Dedifferentiated amniotic fluid mesenchymal stem cell (primary cell): ENCODE measurements at regions not wholly inside any gene's neighbourhood (a gene's known extent, or its start where the extent isn't known, plus 50 kb on each side); places are given as distances from the start of the nearest gene placed in this dataset.
"Not testable (repeated sequence)": the region's sequence is repeated elsewhere in the genome, so short reads cannot be mapped to it uniquely, and the experiment has no call there.

Source experiments
- DNase-seq: peaks from one replicate; pipeline ENCODE4 v3.0.0-alpha.2; 2016; ENCODE audit errors: extremely low spot score

GRCh38 chr13:50130123-50130946, 115.1 kb downstream of the KCNRG start:
- DNase-seq = no peak

DNA sequence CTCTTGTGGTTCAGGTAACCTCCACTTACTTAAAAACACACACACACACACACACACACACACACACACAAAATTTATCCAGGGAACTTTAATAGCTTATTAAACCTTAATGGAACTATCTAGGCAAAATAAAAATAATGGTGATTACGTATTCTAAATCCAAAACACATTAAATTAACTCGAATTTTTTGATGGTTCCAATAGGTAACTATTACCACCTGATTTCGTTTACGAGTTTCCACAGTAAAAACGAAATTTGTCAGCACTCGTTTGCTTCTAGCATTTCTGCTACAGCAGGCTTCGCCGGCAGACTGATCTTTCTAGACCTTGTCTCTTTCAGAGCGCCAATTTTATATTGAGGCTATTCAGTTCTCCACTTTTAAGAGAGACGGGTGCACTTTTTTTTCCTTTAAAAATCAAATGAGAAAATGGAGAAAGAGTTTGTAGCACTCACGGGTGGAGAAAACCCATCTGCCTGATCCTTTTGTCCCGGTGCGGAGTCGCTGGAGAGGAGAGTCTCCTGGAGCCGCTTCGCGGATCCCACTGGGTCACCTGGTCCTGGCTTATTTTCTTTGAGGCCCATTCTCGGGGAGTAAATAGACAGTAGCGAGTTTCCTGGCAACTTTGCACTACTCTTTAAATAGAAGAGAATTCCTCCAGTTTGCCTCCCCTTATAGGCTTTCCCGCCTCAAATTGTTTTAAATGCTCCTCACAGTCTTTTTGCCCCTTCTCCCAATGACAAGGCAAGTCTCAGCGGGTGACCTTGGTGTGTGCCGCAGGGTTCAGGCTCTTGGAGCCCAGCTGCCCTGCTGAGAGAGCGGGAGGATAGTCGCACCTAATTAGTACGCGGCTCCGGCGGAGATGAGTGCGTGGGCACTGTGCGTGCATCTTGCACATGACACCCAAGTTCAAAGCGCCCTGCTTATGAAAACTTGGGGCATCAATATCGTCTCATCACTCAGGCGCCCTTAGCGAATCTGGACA, 117.0 kb downstream of the KCNRG start:
- DNase-seq = no peak

DNA sequence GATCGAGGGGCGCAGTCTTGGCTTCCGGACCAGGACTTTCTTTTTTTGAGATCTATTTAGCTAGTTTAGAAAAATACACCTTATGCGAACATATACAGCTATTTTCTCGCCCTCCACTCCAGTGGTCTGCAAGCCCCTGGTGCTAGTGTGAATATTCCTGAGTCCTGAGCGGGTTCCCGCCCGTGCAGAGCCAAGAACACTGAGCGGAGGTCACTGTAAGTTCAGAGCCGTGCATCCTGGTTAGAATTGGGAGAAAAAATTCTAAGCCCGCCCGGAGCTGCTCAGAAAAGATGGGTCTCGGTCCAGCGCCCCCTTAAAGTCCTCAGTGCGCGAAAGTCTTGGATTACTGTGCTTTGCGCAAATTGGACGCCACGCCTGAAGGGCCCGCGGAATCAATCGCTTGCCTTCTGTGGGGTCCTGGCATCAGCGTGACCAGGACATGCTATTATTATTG, 117.7 kb downstream of the KCNRG start:
- DNase-seq = no peak

DNA sequence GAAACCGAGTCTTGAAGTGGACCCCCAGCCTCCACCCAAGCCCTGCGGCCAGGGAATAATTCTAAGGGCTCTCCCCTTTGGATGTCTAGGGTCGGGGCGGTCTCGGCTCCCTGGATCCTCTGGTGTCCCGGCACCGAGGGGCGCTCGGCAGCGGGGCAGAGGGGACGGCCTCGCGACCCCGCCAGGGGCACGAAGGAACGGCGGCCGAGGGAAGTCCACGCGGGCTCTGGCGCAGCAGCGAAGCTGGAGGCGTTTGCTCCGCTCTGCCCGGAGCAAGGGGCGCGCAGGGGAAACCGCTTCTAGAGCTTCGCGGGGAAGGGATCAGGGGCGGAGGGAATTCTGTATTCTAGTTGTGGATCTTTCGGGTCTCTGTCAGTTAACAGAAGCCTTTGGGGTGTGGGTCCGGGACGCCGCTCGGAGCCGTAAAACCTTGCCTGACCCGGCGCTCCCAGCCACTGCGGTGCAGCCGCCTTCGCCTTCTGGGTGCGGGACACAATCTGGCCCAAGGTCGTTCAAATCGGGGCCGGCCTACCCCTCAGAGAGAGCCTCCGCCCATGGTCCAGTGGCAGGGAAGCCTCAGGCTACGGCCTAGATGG, 118.2 kb downstream of the KCNRG start:
- no peak for DNase-seq

DNA sequence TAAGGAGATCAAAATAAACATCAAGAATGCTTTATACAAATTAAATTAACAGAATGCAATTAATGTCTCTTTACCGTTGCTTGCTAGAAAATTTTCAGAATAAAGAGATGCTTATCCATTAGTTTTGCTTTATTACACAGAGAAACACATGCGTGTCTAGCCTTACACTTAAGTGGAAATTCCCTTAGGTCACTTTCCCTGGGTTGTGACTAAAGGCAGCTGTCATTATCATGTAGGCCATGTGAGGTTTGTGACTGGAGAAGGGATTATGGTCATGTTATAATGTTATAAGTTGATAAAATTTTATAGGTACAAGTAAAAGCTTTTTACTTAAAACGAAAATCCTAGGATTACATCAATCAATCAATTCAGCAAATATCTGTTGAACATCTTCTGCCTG, 121.0 kb downstream of the KCNRG start:
- no peak for DNase-seq

- no peak for DNase-seq
These were observed 121.4 kb downstream of the KCNRG start for GRCh38 chr13:50136678-50137077.

GRCh38 chr13:50139435-50139934, 124.2 kb downstream of the KCNRG start:
- DNase-seq = not testable (repeated sequence)

DNA sequence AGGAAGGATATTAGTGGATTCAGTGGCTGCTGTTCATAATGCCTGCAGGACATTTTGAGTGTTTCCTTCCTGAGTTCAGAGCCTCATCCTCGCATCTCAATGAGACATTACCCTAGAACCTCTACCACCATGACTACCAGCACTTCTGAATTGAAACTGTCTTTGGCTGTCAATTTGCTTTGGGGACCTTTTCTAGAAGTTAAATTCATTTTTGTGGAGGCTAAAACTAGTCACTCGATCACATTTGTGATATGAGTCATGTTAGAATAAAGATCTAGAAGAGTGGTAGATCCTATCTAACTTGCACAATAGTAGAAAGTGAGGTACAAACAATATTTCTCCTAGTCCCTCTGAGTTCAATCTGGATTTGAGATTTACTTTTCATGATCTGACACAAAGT, 124.9 kb downstream of the KCNRG start:
- DNase-seq = no peak

- DNase-seq = no peak
These were observed 125.5 kb downstream of the KCNRG start for GRCh38 chr13:50140581-50141374.

GRCh38 chr13:50141375-50141975, 126.2 kb downstream of the KCNRG start:
- DNase-seq = no peak

DNA sequence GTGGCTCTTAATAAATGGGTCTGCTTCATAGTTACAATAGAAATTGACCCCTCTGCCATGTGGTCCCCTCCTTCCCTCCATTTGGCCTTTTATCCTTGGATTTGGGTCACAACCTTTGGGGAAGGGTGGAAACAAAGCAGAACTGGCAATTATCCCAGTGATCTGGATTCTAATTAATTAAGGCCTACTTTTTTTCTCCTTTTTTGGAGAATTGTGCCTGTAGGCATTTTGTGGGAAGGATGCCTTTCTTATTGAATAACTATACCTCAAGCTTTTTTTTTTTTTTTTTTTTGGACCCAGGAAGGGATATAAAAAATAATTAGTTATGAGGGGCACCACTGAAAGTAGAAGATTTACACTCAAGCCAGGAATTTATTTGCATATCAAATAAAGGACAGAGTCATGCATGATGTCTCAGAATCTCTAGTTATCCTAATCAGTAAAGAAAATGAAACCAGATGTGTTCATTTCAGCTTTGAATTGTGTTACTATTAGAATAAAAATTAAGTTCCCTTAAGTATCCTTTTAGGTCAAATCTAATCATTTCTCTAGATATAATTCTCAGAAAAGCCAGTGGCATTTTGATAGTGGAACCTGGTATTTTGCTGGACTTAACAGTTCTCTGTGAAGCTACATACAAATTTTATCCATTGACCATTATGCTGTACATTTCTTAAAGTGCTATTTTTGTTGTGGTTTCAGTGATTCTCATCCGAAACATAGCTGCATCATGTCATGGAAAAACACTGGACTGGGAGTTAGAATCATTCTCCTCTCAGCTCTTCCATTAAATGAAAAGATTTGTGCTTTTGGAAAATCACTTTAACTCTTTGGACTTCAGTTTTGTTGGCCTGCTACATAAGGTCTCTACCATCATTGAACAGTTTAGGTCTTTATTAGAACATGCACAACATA, 129.3 kb downstream of the KCNRG start:
- DNase-seq = peak; percentile 46

GRCh38 chr13:50149214-50149613, 134.0 kb downstream of the KCNRG start:
- DNase-seq = no peak

- no peak for DNase-seq
These were observed 134.7 kb downstream of the KCNRG start for GRCh38 chr13:50149932-50150331.

DNA sequence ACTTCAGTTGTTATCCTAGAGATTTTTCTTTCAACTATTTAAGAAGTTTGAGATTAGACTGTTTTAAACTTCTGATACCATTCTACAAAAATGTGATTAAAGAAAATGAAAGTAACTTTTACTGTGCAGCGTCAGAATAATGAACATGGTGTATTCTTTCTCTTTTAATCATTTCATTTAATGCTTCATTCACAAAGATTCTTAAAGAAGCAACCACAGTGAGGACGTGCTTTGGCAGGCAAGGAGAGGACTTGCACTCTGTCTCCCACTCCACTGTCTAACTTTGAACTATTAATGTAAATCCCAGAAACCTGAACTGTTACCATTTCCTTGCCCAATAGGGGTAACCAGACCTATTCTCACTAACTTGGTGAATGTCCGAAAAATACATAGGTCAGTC, 137.0 kb downstream of the KCNRG start:
- DNase-seq = no peak

- DNase-seq = no peak
These were observed 137.5 kb downstream of the KCNRG start for GRCh38 chr13:50152655-50153309.

GRCh38 chr13:50153401-50153800, 138.2 kb downstream of the KCNRG start:
- no peak for DNase-seq

- DNase-seq = no peak
These were observed 138.6 kb downstream of the KCNRG start for GRCh38 chr13:50153876-50154275.

GRCh38 chr13:50154697-50155096, 139.5 kb downstream of the KCNRG start:
- DNase-seq = no peak

- DNase-seq = no peak
These were observed 140.9 kb downstream of the KCNRG start for GRCh38 chr13:50156140-50156539.
